HG03565 (cell line): ENCODE measurements at regions not wholly inside any gene's neighbourhood (a gene's known extent, or its start where the extent isn't known, plus 50 kb on each side); places are given as distances from the start of the nearest gene placed in this dataset.

Experiments
- ATAC-seq: cut with Tn5 transposase; IDR thresholded peaks from one replicate; pipeline ENCODE4 v1.9.1; 2021; ENCODE audit warnings: mild to moderate bottlenecking, moderate library complexity; ENCODE audit not compliant: unreplicated experiment

DNA sequence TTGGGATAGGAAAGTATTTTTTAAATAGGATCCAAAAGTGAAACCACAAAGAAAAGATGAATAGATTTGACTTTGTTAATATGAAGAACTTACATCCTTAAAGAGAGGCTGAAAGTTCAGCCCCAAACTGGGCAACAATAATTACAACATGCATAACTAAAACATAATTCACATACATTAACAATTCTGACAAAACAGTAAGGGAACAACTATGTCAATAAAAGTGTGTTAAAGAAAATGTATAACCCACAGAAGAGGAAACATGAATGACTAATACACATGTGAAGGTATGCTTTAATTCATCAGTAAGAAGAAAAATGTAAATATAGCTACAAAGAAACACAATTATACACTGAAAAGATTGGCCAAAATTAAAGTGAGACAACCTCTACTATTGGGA is 1597.6 kb upstream of the MIR17HG start:
- ATAC-seq, result no peak

DNA sequence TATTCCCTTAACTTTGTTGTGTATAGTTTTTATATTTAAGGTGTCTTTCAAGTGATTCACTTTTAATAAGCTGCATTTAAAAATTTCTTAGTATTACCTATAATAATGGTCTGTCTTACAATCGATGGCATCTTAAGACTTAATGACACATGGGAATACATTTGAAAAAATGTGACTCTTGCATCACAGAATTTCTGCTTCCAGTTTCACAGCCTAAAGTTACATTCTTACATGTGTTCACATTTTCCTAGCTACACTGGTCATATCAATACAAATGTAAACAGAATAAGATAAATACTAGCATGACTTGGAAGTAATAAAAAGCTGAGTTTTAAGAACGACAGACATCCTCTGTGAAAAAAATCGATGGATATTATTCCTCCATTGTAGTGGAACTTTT is 1597.1 kb upstream of the MIR17HG start:
- ATAC-seq, result no peak

DNA sequence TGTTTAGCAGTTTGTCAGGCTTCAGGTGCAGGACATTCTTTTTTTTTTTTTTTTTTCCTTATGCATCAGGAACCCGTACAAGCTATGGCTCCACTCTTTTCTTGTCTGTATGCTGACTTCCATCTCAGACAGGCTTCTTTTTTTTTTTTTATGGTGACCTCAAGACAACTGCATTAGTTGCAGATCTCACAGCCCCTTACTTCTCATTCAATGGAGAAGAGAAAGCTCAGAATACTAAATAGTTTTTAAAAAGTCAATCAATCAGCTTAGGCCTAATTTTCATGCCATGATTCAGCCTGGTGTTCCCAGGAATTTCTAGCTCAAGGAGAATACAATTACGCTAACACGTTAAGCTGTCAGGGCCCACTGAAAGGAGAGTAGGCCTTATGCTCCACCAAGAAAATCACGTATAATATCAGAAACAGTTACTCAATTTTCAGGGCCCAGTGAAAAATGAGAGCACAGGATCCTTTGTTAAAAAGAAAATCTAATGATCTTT is 1596.0 kb upstream of the MIR17HG start:
- ATAC-seq, result no peak

DNA sequence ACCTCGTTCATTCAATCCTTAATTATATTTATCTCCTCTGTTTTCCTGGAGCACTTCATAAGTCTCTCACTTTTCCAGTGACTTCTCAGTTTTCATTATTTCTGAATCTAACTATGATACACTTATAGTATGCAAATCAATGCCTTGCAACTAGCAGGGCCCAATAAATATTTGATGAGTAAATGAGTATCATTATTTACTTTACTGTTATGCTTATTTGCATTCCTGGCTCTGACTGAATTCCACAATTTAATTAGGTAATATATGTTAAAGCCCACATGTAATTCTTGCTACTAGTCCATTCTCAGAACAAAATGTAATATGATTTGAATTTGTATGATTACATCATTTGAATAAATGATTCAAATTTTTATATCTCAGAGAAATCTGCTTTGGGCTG is 1595.1 kb upstream of the MIR17HG start:
- ATAC-seq, result no peak

DNA sequence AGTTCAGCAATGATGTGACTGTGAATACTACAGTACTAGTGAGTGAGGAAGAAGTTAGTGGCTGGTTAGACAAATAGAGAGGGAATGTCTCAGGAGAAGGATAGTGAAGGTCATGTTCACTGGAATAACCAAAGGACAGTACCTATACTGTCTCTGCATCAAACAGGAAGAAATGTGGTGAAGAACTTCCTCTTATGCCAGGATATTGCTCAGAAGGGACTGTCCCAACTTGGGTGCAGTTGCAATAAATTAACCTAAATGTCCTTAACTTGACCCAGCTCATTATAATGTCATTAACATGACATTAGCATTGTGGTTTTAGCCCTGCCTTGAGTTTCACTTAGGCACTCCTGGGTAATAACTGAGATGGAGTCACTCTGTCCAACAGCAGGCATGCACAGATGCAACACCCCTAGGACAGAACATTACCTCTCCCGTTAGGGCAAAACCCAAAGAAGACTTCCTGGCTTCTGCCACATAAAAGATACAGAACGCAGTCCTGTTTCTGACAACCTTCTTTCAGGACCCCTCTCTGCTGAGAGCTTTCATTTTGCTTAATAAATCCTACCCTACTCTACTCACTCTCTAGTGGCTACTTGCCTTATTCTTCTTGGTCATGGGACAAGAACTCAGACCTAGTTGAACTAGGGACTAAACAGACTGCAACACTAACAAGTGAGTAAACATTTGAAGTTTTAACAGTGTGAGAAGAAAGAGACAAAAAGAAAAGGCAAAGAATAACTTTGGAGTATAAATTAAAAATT is 1591.6 kb upstream of the MIR17HG start:
- ATAC-seq, result no peak

DNA sequence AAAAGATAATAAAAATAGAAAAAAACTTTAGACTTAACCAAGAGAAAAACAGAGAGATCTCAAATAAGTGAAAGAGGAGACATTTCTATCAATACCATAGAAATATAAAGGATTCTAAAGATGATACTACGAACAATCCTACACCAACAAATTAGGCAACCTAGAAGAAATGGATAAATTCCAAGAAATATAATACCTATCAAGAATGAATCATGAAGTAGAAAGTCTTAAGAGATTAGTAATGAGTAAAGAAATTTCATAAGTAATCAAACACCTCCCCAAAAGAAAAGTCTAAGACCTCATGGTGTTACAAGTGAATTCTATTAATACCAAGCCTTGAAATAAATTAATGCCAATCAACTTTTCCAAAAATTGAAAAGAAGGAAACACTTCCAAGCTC is 1584.5 kb upstream of the MIR17HG start:
- no peak for ATAC-seq

DNA sequence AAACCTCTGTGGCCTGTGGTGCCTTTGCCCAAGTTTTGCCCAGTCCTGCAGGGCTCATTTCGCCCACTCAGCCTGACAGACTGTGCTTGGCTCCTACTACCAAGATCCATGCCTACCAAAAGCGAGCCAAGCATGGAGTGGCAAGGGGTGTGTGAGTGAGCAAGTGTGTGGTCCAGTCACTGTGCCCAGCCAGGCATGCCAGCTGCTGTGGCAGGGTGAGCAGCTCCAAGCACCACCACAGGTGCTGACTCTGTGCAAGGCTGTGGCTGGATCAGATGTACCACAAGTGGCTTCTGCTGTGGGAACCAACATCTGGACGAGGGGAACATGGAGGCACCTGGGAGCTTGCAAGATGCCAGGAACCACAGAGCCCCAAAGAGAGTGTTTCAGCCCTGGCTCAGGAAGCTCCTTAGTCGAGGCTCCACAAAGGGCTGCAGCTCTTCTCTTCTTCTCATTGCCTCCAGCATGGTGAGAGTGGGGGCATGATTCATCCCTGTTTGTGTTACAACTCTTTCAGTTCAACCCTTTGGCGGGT is 1564.2 kb upstream of the MIR17HG start:
- no peak for ATAC-seq

DNA sequence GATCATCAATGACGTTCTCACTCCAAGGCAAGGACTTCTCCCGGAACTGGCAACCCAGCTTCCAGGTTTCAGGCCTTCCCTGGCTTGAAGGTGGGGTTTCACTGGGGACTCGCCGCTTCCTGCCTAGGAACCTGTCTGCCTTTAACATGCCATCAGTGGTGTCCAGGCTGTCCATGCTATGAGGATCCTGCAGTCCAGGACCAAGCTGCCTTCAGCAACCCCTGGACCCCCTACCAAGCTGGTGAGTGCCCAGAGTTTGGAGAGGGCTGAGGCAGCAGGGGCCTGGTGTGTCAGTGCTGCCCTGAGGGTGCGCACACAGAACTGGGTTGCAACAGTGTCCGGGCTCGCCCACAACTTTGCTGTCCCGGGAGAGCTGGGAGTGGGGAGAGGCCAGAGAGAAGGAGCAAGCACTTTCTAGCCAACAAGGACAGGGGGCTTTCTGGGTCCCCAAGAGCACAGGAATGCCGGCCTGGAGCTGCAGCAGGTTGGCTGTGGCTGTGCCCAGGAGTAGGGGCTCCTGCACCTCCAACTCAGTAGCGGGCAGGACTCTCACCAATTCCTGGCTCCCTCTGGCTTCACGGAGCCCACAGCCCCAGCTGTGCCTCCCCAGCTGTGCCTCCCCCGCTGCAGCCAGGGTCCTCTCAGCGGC is 1563.2 kb upstream of the MIR17HG start:
- no peak for ATAC-seq

DNA sequence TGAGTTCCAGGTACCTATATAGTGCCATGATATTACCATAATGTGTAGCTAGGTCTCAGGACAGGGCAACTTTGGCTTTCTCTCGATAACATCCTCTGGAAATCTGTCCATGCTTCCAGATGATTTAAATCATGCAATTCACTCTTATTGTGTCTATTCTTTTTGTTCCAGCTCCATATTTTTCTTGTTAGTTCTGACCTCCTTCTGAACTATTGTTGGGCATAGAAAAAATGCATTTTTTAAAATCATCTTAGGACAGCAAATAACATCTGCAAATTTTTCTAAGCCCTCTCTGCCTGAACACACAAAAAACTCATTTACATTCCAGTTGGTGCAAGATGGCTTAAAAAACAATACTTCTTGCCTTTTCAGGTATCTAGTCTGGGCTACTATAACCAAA is 1561.0 kb upstream of the MIR17HG start:
- ATAC-seq, result no peak

DNA sequence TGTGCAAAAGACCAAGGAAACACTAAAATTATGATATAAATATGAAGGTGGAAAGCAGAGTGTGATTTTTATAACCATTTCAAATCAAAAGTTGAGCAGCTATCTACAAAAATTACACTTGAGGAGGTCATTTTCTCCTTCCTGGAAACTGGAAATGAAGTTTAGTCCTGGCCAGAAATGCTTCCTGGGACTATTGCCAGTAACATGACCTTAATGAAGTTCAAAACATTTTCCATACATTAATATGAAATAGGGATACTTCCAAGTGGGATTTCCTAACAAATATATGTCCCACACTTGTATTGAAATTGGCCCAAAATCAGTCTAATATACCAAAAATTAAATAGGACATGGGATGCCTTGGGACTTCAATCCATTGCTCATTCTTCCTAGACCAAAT is 1556.8 kb upstream of the MIR17HG start:
- ATAC-seq, result no peak

DNA sequence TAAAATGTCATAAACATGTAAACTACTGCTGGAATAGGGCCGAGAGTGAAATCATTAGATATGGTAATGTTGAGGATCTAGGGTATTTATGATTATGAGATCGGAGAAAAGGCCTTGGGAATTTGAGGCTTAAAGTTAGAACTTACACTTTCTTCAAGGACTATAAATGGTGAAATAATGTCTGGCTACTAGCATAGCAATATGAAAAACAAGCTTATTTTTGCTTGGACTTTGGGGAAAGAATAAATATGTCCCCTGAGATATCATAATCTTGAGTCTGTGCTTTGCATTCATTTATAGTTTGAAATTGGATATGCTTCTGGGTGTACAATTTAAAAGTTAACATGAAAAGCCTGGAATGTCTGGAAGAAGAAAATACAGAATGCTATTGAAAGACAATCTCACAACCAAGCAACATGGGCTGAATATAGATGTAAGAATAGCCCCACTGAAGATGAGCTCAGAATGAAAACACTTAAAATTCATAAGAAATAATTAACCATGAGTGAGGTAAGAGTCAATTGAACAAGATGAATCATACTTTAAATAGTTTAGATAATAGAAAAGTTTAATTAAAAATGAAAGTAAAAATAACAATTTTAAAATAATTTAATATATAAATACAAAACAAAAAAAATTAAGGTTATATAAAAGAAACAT is 1555.4 kb upstream of the MIR17HG start:
- no peak for ATAC-seq

DNA sequence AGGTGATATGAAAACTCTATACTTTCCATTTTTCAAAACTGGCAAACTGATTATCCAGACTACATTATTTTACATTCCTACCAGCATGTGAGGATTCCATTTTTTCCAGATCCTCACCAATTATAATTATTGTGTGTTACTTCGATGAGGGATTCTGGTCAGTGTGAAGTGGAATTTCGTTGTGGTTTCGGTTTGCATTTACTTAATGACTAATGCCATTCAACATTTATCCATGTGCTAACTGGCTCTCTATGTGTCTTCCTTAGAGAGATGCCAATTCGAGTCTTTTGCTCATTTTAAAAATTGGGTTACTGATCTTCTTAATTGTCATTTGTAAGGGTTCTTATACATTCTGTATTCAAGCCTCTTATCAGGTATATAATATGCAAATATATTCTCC is 1551.3 kb upstream of the MIR17HG start:
- ATAC-seq, result no peak

DNA sequence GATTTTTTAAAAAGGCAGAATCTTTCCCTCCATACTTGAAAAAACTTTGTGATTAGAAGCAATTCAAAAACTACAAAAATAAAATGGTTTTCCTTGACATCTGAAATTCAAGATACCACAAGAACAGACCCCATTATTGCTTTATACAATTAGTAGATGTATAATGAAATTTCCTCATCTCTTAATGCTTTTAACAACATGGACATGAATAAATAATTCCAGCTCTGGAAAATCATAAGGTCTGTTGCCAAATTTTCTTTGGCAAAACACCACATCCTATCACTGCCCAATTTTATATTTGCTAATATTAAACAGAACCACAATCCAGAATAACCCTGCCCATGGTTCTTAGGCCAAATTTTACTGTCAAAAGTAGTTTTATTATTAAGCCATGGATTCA is 1543.6 kb upstream of the MIR17HG start:
- ATAC-seq, result no peak

DNA sequence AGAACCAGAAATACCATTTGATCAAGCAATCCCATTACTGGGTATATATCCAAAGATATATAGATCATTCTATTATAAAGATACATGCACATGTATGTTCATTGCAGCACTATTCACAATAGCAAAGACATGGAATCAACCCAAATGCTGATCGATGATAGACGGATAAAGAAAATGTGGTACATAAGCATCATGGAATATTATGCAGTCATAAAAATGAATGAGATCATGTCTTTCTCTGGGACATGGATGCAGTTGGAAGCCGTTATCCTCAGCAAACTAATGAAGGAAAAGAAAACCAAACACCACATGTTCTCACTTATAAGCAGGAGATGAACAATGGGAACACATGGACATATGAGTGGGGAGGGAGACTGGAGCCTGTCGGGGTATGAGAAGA is 1540.9 kb upstream of the MIR17HG start:
- ATAC-seq, result no peak

DNA sequence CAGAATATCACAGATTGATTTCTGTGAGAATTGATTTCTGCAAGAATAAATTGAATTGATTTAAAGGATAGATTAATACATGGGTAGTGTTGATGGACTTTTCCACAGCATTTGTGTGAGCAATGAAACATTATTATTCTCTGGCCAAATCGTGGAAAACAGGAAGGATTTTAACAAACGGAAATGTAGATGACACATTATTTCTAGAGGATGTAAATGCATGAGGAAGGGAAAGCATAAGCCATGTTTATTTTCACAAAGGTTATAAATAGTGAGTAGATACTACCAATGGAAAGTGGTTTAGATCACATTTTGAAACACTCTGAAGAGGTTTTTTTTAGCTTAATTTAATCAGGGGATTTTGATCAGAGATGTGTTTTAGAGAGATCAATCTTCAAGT is 1534.6 kb upstream of the MIR17HG start:
- ATAC-seq, result no peak

DNA sequence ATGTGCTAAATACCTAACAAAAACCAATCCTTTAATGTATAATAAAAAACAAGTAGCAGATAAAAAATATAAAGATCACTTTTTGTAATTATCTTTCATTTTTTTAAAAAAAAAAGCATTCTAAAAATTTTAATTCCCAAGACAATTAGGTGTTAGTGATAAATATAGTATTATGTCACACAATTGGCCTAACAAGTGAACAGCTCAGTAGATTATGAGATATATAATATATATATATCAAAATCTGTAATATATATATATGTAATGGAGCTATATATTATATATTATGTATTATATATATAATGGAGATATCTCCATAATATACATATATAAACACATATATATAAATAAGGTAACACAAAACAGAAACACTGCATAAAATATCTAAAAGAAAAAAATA is 1531.1 kb upstream of the MIR17HG start:
- ATAC-seq, result no peak

DNA sequence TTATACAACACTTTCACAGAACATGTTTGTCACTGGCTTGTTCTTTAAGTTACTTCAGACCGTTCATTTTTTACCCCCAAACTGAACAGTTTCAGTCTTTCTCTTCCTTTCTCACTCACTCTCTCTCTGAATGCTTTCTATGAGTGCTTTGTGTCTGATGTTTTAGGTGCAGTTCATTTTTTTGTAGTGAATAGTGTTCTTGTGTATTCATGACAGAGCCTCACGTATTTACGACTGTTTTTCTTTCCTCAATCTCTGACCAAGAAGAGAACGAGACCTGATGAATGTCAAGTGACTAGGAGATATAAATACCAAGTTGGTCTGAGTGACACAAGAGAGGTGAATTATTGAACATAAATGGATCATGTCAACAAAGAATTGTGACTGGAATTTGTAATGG is 1525.0 kb upstream of the MIR17HG start:
- ATAC-seq, result no peak

DNA sequence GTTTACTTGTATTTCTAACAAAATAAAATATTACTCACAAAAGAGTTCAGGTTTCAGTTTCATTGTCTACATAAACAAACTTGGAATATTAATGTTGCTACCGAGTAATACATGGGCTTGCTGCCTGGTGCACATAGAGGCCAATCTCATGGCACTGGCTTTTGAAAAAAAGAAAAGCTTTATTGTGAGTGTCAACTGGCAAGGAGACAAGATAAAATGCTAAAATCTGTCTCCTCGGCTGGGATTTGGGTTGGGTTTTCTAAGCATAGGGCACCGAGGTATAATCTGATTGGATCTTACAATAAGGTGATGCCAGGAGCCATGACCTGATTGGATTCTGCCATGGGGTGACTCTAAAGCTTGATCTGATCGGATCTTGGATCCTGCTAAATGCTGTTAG is 1519.9 kb upstream of the MIR17HG start:
- no peak for ATAC-seq

DNA sequence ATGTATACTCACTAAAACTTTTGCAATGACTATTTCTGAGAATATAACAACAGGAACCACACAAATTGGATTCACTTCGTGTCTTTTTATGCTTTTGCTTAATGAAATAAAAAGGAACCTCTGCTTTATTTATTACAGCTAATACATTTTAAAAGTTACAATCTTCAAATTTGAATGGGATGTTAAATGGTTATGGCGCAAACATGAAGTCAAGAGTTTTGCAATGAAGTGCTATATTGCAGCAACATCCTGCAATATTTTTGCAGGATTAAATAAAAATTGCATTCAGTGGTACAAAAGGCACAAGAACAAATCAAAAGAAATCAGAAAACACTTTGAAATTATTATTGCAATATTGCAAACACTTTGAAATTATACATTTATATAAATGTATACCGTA is 1519.0 kb upstream of the MIR17HG start:
- no peak for ATAC-seq

DNA sequence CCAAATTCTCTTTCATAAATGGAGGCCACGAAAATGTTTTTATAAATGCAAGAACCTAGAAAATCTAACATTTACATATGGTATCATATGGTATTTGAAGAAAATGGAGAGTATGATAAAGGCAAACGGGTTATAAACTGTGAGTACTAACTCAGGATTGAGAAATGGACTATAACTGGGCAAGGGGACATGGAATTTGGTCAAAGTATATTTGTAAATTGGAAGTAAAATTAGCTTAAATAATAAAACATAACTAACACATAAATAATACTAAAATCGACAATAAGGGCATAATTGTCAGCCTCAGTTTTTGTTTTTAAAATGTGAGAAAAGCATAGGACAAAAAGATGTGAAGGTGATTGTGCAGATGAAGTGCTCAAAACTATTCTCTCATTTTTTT is 1516.3 kb upstream of the MIR17HG start:
- ATAC-seq, result no peak

DNA sequence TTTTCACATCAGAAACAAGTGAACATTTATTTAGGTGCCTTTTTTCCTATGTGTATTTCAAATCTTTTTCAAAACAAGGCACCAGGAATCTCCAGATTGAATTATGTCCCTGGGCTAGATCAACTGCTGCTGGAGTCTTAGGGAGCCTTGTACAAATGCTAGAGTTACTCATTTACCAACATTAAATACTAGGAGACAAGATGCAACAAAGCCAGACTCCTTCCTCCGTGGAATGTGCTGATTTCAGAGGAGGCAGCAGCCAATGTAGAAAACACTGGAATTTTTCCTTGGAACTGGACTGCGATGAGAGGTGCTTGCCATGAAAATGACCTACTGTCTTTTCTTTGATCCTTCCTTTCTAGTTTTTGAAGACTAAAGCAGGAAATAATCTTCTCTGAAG is 1514.7 kb upstream of the MIR17HG start:
- ATAC-seq, result no peak

DNA sequence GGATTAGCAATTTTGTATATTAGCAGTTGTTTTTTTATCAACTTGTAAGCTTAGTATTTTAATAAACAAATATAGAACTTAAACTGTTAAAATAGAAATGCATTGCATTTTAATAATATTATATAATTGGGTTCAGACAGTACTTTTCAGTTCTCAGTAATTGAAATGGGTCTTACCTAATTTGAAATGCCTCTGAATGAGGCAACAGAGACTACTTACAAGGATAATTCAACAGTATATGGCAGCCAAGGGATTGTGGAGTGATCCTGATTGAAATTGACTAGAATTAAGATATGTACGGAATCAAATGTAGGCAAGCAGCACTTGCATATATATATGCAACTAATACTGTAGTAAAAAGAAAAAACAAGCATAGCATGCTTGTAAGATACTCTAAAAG is 1503.9 kb upstream of the MIR17HG start:
- ATAC-seq, result no peak
